OCI-LY7 (cell line): ENCODE measurements at regions not wholly inside any gene's neighbourhood (a gene's known extent, or its start where the extent isn't known, plus 50 kb on each side); places are given as distances from the start of the nearest gene placed in this dataset.

Experiments used
- BruUV-seq: library from RNA; stranded (reverse); fragments of 400-500 nt; replicated peaks from 2 replicates; lab custom pipeline; 2021; lab: Mats Ljungman, UMichigan
- CTCF ChIA-PET: fragments of 300-600 bp; sonication (Branson Sonifier 250); formaldehyde crosslinking; loops from one replicate; lab custom pipeline; 2022; ENCODE audit warnings: antibody characterized with exemption; ENCODE audit not compliant: unreplicated experiment; lab: Charles Lee
- POLR2A ChIA-PET: fragments of 300-600 bp; sonication (Branson Sonifier 250); formaldehyde crosslinking; loops from one replicate; lab custom pipeline; 2022; ENCODE audit warnings: antibody characterized with exemption; lab: Charles Lee
- DNase-seq: peaks from one replicate; pipeline ENCODE4 v3.0.0-alpha.2; 2015; ENCODE audit warnings: low spot score
- H2AFZ ChIP-seq: fragments of 200-600 bp; sonication (generic), shearing (Covaris generic); 2 replicates; pipeline ENCODE4 v1.6.1; 2014; ENCODE audit warnings: mild to moderate bottlenecking, antibody characterized with exemption, low read length, moderate library complexity
- H3K27ac ChIP-seq: fragments of 200-600 bp; sonication (generic); 2 replicates; pipeline ENCODE4 v1.5.1; 2014; ENCODE audit warnings: mixed run types, low read depth, mild to moderate bottlenecking, moderate library complexity, low read length, inconsistent platforms; ENCODE audit not compliant: poor library complexity, severe bottlenecking
- H3K36me3 ChIP-seq: fragments of 200-600 bp; sonication (generic); 2 replicates; pipeline ENCODE4 v1.6.1; 2014; ENCODE audit warnings: mild to moderate bottlenecking, antibody characterized with exemption, low read length, moderate library complexity, mixed read lengths; ENCODE audit not compliant: insufficient read depth
- H3K4me1 ChIP-seq: fragments of 200-600 bp; sonication (generic); 2 replicates; pipeline ENCODE4 v1.5.1; 2014; ENCODE audit warnings: mild to moderate bottlenecking, low read length; ENCODE audit not compliant: insufficient read depth, poor library complexity, severe bottlenecking
- H3K4me2 ChIP-seq: fragments of 200-600 bp; sonication (generic); 2 replicates; pipeline ENCODE4 v1.6.1; 2014; ENCODE audit warnings: mild to moderate bottlenecking, low read length
- H3K4me3 ChIP-seq: fragments of 200-600 bp; sonication (generic); 2 replicates; pipeline ENCODE4 v1.5.1; 2014; ENCODE audit warnings: mild to moderate bottlenecking, low read depth, low read length; ENCODE audit not compliant: poor library complexity, severe bottlenecking
- H3K79me2 ChIP-seq: fragments of 200-600 bp; sonication (generic); 2 replicates; pipeline ENCODE4 v1.6.1; 2016; ENCODE audit warnings: low read depth, mild to moderate bottlenecking, low read length, moderate library complexity, mixed read lengths; ENCODE audit not compliant: insufficient read depth
- H3K9me2 ChIP-seq: fragments of 200-600 bp; sonication (generic); 2 replicates; pipeline ENCODE4 v1.6.1; 2016; ENCODE audit warnings: mild to moderate bottlenecking, low read length, mixed read lengths; ENCODE audit not compliant: insufficient read depth
- H3K9me3 ChIP-seq: fragments of 200-600 bp; sonication (generic); 2 replicates; pipeline ENCODE4 v1.6.1; 2014; ENCODE audit warnings: mild to moderate bottlenecking, mixed run types, low read length, mixed read lengths
- H4K20me1 ChIP-seq: fragments of 200-600 bp; sonication (generic); 2 replicates; pipeline ENCODE4 v1.6.1; 2014; ENCODE audit warnings: mild to moderate bottlenecking, antibody characterized with exemption, low read length, moderate library complexity, mixed read lengths; ENCODE audit not compliant: insufficient read depth
- CTCF ChIP-seq: fragments of 200-600 bp; sonication (generic); conservative IDR thresholded peaks from 2 replicates; pipeline ENCODE4 v1.5.1; 2014; ENCODE audit warnings: mild to moderate bottlenecking, antibody characterized with exemption, low read length, moderate library complexity, mixed read lengths
- EZH2phosphoT487 ChIP-seq: fragments of 200-600 bp; sonication (generic); IDR thresholded peaks from 2 replicates; pipeline ENCODE4 v1.6.1; 2018; ENCODE audit warnings: low read depth, borderline replicate concordance, mild to moderate bottlenecking, mixed run types, antibody characterized with exemption, low read length, moderate library complexity, mixed read lengths
- intact Hi-C: fragments of 100-400 bp; cut with micrococcal nuclease; formaldehyde crosslinking; loops from one replicate; pipeline ENCODE4 v1.10.0; 2022; ENCODE audit not compliant: unreplicated experiment

- no peak for DNase-seq
- Histone ChIP-seq H3K4me3 (no peak overlapping the region), H3K9me3 (no peaks in the 10 kb centered on the region), H4K20me1 (no peaks in the 10 kb centered on the region), H3K9me2 (no peaks in the 10 kb centered on the region), H2AFZ (no peak overlapping the region), H3K27ac (no peak overlapping the region), H3K4me2 (no peak overlapping the region), H3K79me2 (no peaks in the 10 kb centered on the region), H3K4me1 (no peaks in the 10 kb centered on the region), H3K36me3 (no peaks in the 10 kb centered on the region)
- intact Hi-C loops: no loop called here
- no TSS peak for BruUV-seq
- CTCF ChIA-PET: no interaction called here
- POLR2A ChIA-PET: interaction anchor here (1.6 kb wide), 1 partner anchor 14 kb away, joined by 4 read pairs; no protein-coding TSS in a partner anchor
- TF ChIP-seq EZH2phosphoT487: no peak
- no peak for TF ChIP-seq CTCF
These were observed 221.9 kb upstream of the FOXN3 start for GRCh38 chr14:89638891-89639290.

- Histone ChIP-seq H3K27ac (no peak overlapping the region), H4K20me1 (no peaks in the 10 kb centered on the region), H3K36me3 (no peaks in the 10 kb centered on the region), H3K9me2 (no peaks in the 10 kb centered on the region), H3K4me2 (no peak overlapping the region), H3K9me3 (no peaks in the 10 kb centered on the region), H3K79me2 (no peaks in the 10 kb centered on the region), H3K4me3 (no peak overlapping the region), H2AFZ (no peak overlapping the region), H3K4me1 (no peaks in the 10 kb centered on the region)
- TF ChIP-seq CTCF: no peak
- TF ChIP-seq EZH2phosphoT487: no peak
- ChIA-PET POLR2A (interaction anchor here (0.6 to 1.6 kb wide), 2 partner anchors 15 to 799 kb away, joined by 4 read pairs; no protein-coding TSS in a partner anchor), CTCF (no interaction called here)
- no peak for DNase-seq
- BruUV-seq: no TSS peak
- intact Hi-C loops: no loop called here
These were observed 220.5 kb upstream of the FOXN3 start for GRCh38 chr14:89637581-89637980.

- no peak overlapping the region for H3K4me2 ChIP-seq
- no peaks in the 10 kb centered on the region for H4K20me1 ChIP-seq
- TF ChIP-seq CTCF (no peak), EZH2phosphoT487 (no peak)
- no peak for DNase-seq
- H3K79me2 ChIP-seq: no peaks in the 10 kb centered on the region
- no peak overlapping the region for H3K27ac ChIP-seq
- BruUV-seq: no TSS peak
- H3K4me3 ChIP-seq: no peak overlapping the region
- no peaks in the 10 kb centered on the region for H3K36me3 ChIP-seq
- no peak overlapping the region for H2AFZ ChIP-seq
- ChIA-PET POLR2A (no interaction called here), CTCF (no interaction called here)
- intact Hi-C loops: no loop called here
- no peaks in the 10 kb centered on the region for H3K4me1 ChIP-seq
- no peaks in the 10 kb centered on the region for H3K9me3 ChIP-seq
- no peaks in the 10 kb centered on the region for H3K9me2 ChIP-seq
These were observed 218.6 kb upstream of the FOXN3 start for GRCh38 chr14:89635615-89636014.
